Effector CD4-positive, alpha-beta T cell (primary cell): ENCODE measurements at regions not wholly inside any gene's neighbourhood (a gene's known extent, or its start where the extent isn't known, plus 50 kb on each side); places are given as distances from the start of the nearest gene placed in this dataset.
"Not testable (repeated sequence)": the region's sequence is repeated elsewhere in the genome, so short reads cannot be mapped to it uniquely, and the experiment has no call there.

Source experiments
- DNase-seq: peaks from one replicate; pipeline ENCODE4 v3.0.0-alpha.2; 2020

DNA sequence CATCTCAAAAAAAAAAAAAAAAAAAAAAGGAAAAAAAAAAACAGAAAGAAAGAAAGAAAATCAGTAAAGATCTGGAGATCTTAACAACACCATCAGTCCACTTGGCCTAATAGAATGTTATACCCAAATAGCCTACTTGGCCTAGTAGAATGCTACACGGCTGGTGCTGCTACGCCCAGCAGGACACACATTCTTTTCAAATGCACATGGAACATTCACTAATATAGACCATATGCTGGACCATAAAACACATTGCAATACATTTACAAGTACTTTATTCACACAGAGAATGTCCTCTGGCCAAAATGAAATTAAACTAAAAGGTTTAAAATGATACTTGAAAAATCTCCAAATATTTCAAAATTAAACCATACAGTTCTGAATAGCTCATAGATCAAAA lies 80.0 kb upstream of the TNFAIP3 start:
- DNase-seq: no peak

DNA sequence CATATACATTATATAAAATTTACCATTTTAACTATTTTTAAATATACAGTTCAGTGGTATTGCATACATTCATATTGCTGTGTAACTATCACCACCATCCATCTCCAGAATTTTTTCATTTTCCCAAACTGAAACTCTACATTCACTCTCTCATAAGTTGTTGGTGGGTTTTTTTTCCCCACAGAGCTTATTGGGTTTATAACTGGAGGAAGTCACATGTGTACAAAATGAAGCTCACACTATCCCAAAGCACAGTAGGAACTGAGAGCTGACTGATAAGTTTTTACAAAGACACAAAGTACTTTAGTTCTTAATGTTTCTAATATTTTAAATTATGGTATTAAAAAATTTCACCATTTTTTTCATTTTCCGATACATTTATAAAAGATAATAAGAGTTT lies 78.8 kb upstream of the TNFAIP3 start:
- DNase-seq: no peak

GRCh38 chr6:137791281-137792159 lies 75.5 kb upstream of the TNFAIP3 start:
- no peak for DNase-seq

DNA sequence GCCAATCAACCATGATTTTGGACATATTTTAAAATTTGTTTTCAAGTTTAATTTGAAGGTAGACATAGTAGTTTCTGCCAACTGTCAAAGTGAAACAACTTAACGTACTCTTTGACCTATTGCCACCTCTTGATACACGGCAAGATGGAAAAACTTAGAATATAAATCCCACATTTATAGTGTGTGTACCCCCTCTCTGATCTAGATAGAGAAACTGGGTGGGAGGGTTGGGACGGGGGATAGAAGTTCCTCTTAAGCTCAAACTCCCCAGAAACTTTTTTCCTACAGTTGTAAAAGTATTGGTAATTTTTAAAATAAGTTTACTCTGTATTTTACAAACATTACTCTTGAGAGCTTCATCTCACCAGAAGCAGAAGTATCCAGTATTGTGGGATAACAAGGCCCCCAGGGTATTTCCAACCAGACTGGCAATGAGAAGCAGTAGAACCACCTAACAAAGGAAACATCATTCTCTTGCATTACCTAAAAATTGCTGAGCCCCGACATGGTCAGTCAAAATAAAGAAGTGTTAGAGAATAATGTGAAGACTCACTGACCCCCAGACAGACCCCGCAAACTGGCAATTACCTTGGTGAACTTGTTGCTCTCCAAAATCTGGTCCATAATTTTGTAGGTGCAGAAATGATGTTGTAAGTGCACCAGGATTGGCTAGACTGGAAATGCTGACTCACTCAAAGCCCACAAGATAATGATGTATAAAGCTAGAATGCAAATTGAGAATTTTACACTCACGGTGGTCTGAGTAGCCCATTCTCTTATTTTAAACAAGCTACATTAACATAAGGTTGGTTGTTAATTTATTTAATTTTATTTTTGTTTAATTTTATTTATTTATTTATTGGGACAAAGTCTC lies 74.7 kb upstream of the TNFAIP3 start:
- DNase-seq: no peak

DNA sequence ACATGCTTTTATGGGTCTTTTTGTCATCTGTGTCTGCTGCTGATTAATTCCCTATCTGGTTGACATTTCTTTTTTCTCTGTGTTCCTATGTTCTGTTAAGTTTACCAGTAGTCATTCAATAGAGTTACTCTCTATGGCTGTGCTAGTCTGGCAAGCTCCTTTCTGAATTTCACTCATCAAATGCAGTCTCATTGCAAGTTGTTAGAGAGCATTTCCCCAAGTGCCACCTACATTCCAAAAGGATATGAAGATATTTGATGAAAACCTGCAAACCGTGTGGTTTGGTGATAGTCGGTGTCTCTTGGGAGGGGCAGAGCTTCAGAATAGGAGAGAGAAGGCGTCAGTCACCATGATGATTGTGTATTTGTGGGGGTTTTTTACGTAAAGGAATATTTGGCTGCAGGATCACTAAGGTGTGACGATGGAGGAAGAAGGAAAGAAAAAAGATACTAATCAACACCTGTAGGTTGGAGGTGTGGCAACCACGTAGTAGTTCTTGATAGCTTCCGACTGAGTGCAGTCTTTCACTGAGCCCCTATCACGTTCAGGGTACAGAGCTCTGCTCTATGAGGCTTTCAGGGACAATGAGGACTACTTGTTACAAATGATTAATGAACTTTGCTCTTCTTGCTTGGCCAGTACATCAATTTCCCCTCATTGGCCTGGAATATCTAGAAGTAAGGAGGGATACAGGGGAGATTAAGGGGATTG lies 73.1 kb upstream of the TNFAIP3 start:
- DNase-seq: no peak

DNA sequence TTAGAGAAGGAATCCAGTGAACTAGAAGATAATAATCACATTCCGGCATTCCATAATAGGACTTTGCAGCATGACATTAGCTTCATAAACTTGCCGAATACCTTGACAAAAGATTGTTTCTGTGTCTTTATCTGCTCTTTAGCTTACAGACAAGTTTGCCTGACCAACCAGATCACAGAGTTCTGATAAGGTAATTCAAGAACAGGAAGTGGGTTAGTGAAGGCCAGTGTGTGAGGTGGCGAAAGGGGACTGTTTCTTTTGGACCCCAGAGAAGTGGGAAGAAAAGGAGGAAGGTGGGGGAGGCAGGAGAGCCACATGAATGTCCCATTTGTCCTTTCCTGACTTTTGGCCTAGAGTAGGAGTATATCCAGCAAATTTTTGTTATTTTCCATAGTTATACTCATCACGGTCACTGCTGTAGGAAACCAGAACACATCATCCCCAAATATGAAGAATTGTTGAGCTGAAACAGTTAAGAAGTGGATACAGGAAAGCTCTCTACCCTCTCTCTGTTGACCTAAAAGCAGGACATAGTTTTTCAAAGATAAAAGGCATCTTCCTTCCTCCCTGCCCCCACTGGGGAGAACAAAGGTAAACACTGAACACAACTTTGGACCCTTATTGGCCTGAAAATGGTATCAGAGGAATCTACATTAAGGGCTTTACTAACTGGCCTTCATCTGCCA lies 72.4 kb upstream of the TNFAIP3 start:
- no peak for DNase-seq

DNA sequence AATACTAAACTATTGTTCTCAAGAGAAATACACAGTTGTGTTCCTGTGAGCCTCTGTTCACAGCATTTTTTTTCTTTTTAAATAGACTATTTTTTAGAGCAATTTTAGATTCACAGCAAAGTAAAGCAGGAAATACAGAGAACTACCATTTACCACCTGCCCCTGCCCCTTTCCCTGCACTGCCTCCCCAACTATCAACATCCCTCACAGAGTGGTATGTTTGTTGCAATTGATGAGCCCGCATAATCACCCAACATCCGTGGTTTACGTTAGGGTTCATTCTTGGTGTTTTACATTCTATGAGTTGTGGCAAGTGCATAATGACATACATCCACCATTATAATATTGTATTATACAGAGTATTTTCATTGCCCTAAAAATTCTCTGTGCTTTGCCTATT lies 71.6 kb upstream of the TNFAIP3 start:
- no peak for DNase-seq

DNA sequence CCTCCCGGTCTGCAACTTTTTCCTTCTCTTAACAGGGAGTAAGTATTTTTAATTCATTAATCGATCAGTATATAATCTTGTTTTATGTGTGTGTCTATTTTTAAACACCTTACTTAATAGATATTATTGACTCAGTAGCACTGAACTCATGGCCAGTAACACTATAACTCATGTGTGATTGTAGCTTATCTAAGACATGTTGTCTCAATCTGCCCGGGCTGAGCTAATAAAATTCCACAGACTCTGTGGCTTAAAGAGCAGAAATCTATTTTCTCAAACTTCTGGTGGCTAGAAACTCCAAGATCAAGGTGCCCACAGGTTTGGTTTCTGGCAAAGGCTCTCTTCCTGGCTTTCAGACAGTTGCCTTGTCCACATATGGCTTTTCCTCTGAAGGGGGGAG lies 68.8 kb upstream of the TNFAIP3 start:
- no peak for DNase-seq

- DNase-seq: no peak
These were observed 68.2 kb upstream of the TNFAIP3 start for GRCh38 chr6:137798846-137799245.

GRCh38 chr6:137799950-137800568 lies 67.0 kb upstream of the TNFAIP3 start:
- peak; percentile 71 for DNase-seq

GRCh38 chr6:137800762-137801161 lies 66.3 kb upstream of the TNFAIP3 start:
- DNase-seq: no peak

GRCh38 chr6:137801352-137802114 lies 65.5 kb upstream of the TNFAIP3 start:
- DNase-seq: no peak

GRCh38 chr6:137802408-137803182 lies 64.5 kb upstream of the TNFAIP3 start:
- no peak for DNase-seq

GRCh38 chr6:137804637-137805036 lies 62.4 kb upstream of the TNFAIP3 start:
- no peak for DNase-seq

GRCh38 chr6:137805622-137806021 lies 61.4 kb upstream of the TNFAIP3 start:
- DNase-seq: no peak

DNA sequence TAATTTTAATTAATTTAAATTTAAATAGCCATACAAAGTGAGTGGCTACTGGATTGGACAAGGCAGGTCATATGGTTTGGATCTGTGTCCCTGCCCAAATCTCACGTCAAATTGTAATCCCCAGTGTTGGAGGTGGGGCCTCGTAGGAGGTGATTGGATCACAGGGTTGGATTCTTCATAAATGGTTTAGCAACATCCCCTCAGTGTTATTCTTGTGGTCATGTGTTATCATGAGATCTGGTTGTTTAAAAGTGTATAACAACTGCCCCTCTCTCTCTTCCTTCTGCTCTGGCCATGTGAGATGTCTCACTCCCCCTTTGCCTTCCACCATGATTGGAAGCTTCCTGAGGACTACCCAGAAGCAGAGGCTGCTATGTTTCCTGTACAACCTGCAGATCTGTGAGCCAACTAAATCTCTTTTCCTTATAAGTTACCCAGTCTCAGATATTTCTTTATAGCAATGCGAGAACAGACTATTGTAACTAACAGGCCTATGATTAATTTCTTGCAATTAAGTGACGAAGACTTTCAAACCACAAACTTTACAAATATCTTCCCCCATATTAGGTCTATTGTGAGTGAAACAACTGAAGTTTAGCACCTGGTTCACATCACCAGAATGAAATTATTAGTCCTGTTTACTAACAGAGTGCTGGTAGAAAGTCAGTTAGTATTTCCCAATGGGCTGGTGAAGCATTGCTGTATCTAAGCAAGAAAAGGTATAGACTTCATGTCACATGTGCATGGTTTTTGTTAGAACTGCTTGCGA lies 60.0 kb upstream of the TNFAIP3 start:
- no peak for DNase-seq

DNA sequence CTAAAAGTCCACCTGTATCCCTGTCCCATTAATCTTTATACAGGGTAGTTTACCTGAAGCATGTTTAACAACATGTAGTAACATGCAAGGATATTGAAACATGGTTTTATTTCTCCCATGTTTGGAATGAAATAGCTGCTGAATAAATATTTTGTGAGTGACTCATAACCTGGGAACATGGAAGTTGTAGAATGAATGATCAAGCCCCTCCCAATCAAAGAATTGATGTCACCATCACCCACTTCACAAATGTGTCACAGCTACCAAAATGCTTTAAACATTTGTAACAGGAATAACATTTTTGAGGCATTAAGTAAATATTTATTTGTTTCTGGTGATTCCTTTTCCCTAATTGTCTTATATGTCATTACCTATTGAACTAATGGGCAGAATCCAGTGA lies 58.9 kb upstream of the TNFAIP3 start:
- DNase-seq: no peak

GRCh38 chr6:137808836-137809315 lies 58.2 kb upstream of the TNFAIP3 start:
- no peak for DNase-seq

DNA sequence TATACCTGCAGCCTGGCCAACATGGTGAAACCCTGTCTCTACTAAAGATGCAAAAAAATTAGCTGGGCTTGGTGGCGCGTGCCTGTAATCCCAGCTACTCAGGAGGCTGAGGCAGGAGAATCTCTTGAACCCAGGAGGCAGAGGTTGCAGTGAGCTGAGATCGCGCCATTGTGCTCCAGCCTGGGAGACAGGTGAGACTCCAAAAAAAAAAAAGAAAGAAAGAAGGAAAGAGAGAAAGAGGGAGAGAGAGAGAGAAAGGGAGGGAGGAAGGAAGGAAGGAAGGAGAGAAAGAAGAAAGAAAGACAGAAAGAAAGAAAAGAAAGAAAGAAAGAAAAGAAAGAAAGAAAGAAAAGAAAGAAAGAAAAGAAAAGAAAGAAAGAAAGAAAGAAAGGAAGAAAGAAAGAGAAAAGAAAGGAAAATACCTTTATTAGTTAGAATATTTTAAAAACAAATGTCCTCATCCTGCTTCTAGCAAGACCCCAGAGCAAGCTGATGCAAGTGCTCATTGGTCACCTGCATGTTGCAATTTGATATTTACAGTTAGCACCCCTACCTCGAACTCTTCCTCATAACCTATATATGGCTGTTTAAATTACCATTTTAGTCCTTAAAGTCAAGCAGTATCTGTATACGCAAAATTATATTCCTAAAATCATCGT lies 57.0 kb upstream of the TNFAIP3 start:
- not testable (repeated sequence) for DNase-seq
